GM12878 (cell line): ENCODE measurements at regions not wholly inside any gene's neighbourhood (a gene's known extent, or its start where the extent isn't known, plus 50 kb on each side); places are given as distances from the start of the nearest gene placed in this dataset.

Experiments
- ATAC-seq: fragments of 200-7000 bp; cut with Tn5 transposase; 3 replicates; pipeline ENCODE4 v1.9.1; 2020; ENCODE audit warnings: mild to moderate bottlenecking, moderate library complexity
- BruUV-seq: library from RNA; stranded (reverse); fragments of 400-500 nt; replicated peaks from 2 replicates; lab custom pipeline; 2021; lab: Mats Ljungman, UMichigan
- CTCF ChIA-PET: fragments of 300-600 bp; sonication (Branson Sonifier 250); formaldehyde crosslinking; extraction: SDS; loops from one replicate; lab custom pipeline; 2021; ENCODE audit warnings: inconsistent platforms; lab: Yijun Ruan, JAX
- POLR2A ChIA-PET: fragments of 350-600 bp; formaldehyde crosslinking; extraction: SDS; loops from one replicate; lab custom pipeline; 2021; ENCODE audit warnings: inconsistent platforms; lab: Charles Lee
- RAD21 ChIA-PET: fragments of 300-600 bp; sonication (Branson Sonifier 250); formaldehyde crosslinking; loops from one replicate; lab custom pipeline; 2023; ENCODE audit warnings: antibody characterized with exemption; ENCODE audit not compliant: unreplicated experiment; lab: Charles Lee
- SMC1A ChIA-PET: fragments of 300-600 bp; sonication (Branson Sonifier 250); formaldehyde crosslinking; loops from one replicate; lab custom pipeline; 2023; ENCODE audit not compliant: unreplicated experiment, uncharacterized antibody; lab: Charles Lee
- DNase-seq: peaks from one replicate; pipeline ENCODE4 v3.0.0-alpha.2; 2011; ENCODE audit warnings: low read depth, low spot score
- FAIRE-seq: peaks from 3 replicates; lab custom pipeline; 2011; peaks lifted over from hg19 to GRCh38; lab: Jason Lieb, UNC
- H2AFZ ChIP-seq: 2 replicates; pipeline ENCODE4 v1.6.0; 2011; ENCODE audit warnings: low read depth, low read length, control low read depth; ENCODE audit not compliant: control insufficient read depth
- H3K27ac ChIP-seq: 2 replicates; pipeline ENCODE4 v1.5.1; 2011; ENCODE audit warnings: control low read depth; ENCODE audit not compliant: control insufficient read depth, insufficient read depth
- H3K27me3 ChIP-seq, 2 experiments: replicated peaks in 1 of 2; 2 replicates each; pipeline versions ENCODE4 v1.6.0 to v1.6.1; 2011; ENCODE audit warnings: low read length in 1 of 2; ENCODE audit not compliant: control insufficient read depth in 2 of 2, insufficient read depth in 2 of 2
- H3K36me3 ChIP-seq, 2 experiments: 2 replicates each; pipeline ENCODE4 v1.5.1; 2011; ENCODE audit warnings: low read length in 1 of 2; ENCODE audit not compliant: control insufficient read depth in 2 of 2, insufficient read depth in 2 of 2
- H3K4me1 ChIP-seq: 2 replicates; pipeline ENCODE4 v1.6.1; 2011; ENCODE audit warnings: mild to moderate bottlenecking, low read length, moderate library complexity, mixed read lengths; ENCODE audit not compliant: control insufficient read depth, insufficient read depth
- H3K4me2 ChIP-seq: 2 replicates; pipeline ENCODE4 v1.6.0; 2011; ENCODE audit warnings: control low read depth; ENCODE audit not compliant: control insufficient read depth, insufficient read depth
- H3K4me3 ChIP-seq: fragments of 200-600 bp; sonication (generic); 2 replicates; pipeline ENCODE4 v1.5.1; 2016
- H3K79me2 ChIP-seq: 2 replicates; pipeline ENCODE4 v1.6.0; 2011; ENCODE audit warnings: low read length; ENCODE audit not compliant: control insufficient read depth, insufficient read depth
- H3K9ac ChIP-seq: 2 replicates; pipeline ENCODE4 v1.8.0; 2011; ENCODE audit warnings: low read length, control low read depth, mixed read lengths; ENCODE audit not compliant: control insufficient read depth, insufficient read depth
- H3K9me3 ChIP-seq: replicated peaks from 3 replicates; pipeline ENCODE4 v1.5.1; 2011; ENCODE audit warnings: mild to moderate bottlenecking, low read length; ENCODE audit not compliant: control insufficient read depth, insufficient read depth
- H4K20me1 ChIP-seq: 2 replicates; pipeline ENCODE4 v1.6.0; 2011; ENCODE audit not compliant: control insufficient read depth, insufficient read depth
- BHLHE40 ChIP-seq, 2 experiments: fragments of 450-650 bp in 1 of 2; IDR thresholded peaks; 2 replicates each; pipeline ENCODE4 v1.6.1; 2011 to 2017; ENCODE audit warnings: low read depth in 2 of 2, borderline replicate concordance in 1 of 2, improper control_type of control experiment in 1 of 2, low read length in 1 of 2, mild to moderate bottlenecking in 1 of 2
- CHD2 ChIP-seq: IDR thresholded peaks from 2 replicates; pipeline ENCODE4 v1.6.1; 2011; ENCODE audit warnings: low read depth, low read length, improper control_type of control experiment, borderline replicate concordance
- DPF2 ChIP-seq: fragments of 450-650 bp; IDR thresholded peaks from 2 replicates; pipeline ENCODE4 v1.6.1; 2017; ENCODE audit warnings: mild to moderate bottlenecking
- EP300 ChIP-seq, 2 experiments: fragments of 150-350 bp in 1 of 2; IDR thresholded peaks; 2 replicates each; pipeline ENCODE4 v1.6.1; 2011 to 2012; ENCODE audit warnings: low read depth in 2 of 2, low read length in 2 of 2, borderline replicate concordance in 1 of 2, improper control_type of control experiment in 1 of 2, inconsistent platforms in 1 of 2; ENCODE audit not compliant: control insufficient read depth in 1 of 2
- FOS ChIP-seq: IDR thresholded peaks from 3 replicates; pipeline ENCODE4 v1.6.1; 2011; ENCODE audit warnings: borderline replicate concordance; ENCODE audit not compliant: insufficient read length; ENCODE audit errors: extremely low read depth
- FOXK2 ChIP-seq: fragments of 450-650 bp; IDR thresholded peaks from 2 replicates; pipeline ENCODE4 v1.6.1; 2017; ENCODE audit warnings: mild to moderate bottlenecking, moderate library complexity
- HSF1 ChIP-seq: fragments of 150-350 bp; IDR thresholded peaks from 2 replicates; pipeline ENCODE4 v1.6.1; 2014; ENCODE audit warnings: mild to moderate bottlenecking, low read depth, low read length
- MTA3 ChIP-seq: IDR thresholded peaks from 2 replicates; pipeline ENCODE4 v1.6.1; 2012; ENCODE audit warnings: low read length, inconsistent platforms, borderline replicate concordance
- TARDBP ChIP-seq: IDR thresholded peaks from 2 replicates; pipeline ENCODE4 v1.6.1; 2016; ENCODE audit warnings: borderline replicate concordance
- in situ Hi-C: fragments of 300-500 bp; cut with MboI; formaldehyde crosslinking; loops from 9 replicates; pipeline ENCODE4 v1.14.3; 2018; ENCODE audit warnings: mixed read lengths
- intact Hi-C: fragments of 100-400 bp; cut with micrococcal nuclease; formaldehyde crosslinking; loops from one replicate; pipeline ENCODE4 v1.14.2; 2022; ENCODE audit not compliant: unreplicated experiment

GRCh38 chr5:56552612-56553268 is 262.6 kb upstream of the MAP3K1 start:
- in situ Hi-C loops: no loop called here
- Histone ChIP-seq H3K27ac (no peak overlapping the region), H3K4me3 (no peak overlapping the region), H3K27me3 (no peaks in the 10 kb centered on the region; a peak in 1 of 4 replicates), H2AFZ (no peak overlapping the region)
- CTCF ChIA-PET: interaction anchor here (1.2 to 1.8 kb wide), 2 partner anchors 8 to 282 kb away, joined by 3 to 8 read pairs; no protein-coding TSS in a partner anchor
- POLR2A ChIA-PET: no interaction called here
- intact Hi-C loops: no loop called here
- TF ChIP-seq FOS: no peak
- TF ChIP-seq MTA3: no peak
- no peak for TF ChIP-seq HSF1
- no peak for TF ChIP-seq TARDBP
- no peak for TF ChIP-seq EP300 (IDR thresholded peaks at IDR 0.05; ENCODE audit: borderline replicate concordance in 1 of 2, control insufficient read depth in 1 of 2, low read depth in 2 of 2, low read length in 2 of 2)
- TF ChIP-seq CHD2: no peak
- no peak for TF ChIP-seq BHLHE40 (IDR thresholded peaks at IDR 0.05; ENCODE audit: borderline replicate concordance in 1 of 2, low read depth in 2 of 2, low read length in 1 of 2)
- no peak for TF ChIP-seq DPF2
- TF ChIP-seq FOXK2: no peak
- TF ChIP-seq, all 136 proteins: peak for 0
- ATAC-seq: no peak
- DNase-seq: no peak
- SMC1A ChIA-PET: interaction anchor here (1.0 to 1.6 kb wide), 5 partner anchors 8 to 335 kb away, joined by 3 to 5 read pairs (median 4); no protein-coding TSS in a partner anchor
- BruUV-seq: no TSS peak
- no peaks in the 10 kb centered on the region for H3K9me3 ChIP-seq
- RAD21 ChIA-PET: no interaction called here
- no peak overlapping the region for H3K4me2 ChIP-seq
- no peaks in the 10 kb centered on the region for H3K4me1 ChIP-seq
- no peaks in the 10 kb centered on the region for H3K36me3 ChIP-seq
- H3K79me2 ChIP-seq: no peaks in the 10 kb centered on the region
- H3K9ac ChIP-seq: no peak overlapping the region
- H4K20me1 ChIP-seq: no peaks in the 10 kb centered on the region
- no peak for FAIRE-seq
